Vagina (tissue), 2 donors: ENCODE measurements at regions not wholly inside any gene's neighbourhood (a gene's known extent, or its start where the extent isn't known, plus 50 kb on each side); places are given as distances from the start of the nearest gene placed in this dataset.

ENCODE experiments used
- DNase-seq, 2 donors: peaks; one replicate each; pipeline ENCODE4 v3.0.0-alpha.2; 2017; ENCODE audit errors: extremely low spot score in 2 of 2
- H3K27ac ChIP-seq: fragments of 200-600 bp; sonication (generic); one replicate; pipeline ENCODE4 v1.5.1; 2019
- H3K27me3 ChIP-seq: fragments of 200-600 bp; sonication (generic); one replicate; pipeline ENCODE4 v1.5.1; 2019
- H3K36me3 ChIP-seq, 2 donors: fragments of 200-600 bp; sonication (generic); one replicate each; pipeline ENCODE4 v1.5.1; 2017 to 2019
- H3K4me1 ChIP-seq: fragments of 200-600 bp; sonication (generic); one replicate; pipeline ENCODE4 v1.5.1; 2019
- H3K4me3 ChIP-seq, 2 donors: fragments of 200-600 bp; sonication (generic); 1 replicate in 1 of 2; 2 replicates in 1 of 2; pipeline ENCODE4 v1.5.1; 2016 to 2019
- H3K9me3 ChIP-seq: fragments of 200-600 bp; sonication (generic); one replicate; pipeline ENCODE4 v1.5.1; 2019
- CTCF ChIP-seq, 3 experiments: fragments of 450-650 bp in 2 of 3; fragments of 200-600 bp in 1 of 3; sonication (generic) in 1 of 3; IDR thresholded peaks; one replicate each; pipeline ENCODE4 v1.5.1; 2017 to 2019; ENCODE audit warnings: antibody characterized with exemption in 3 of 3, mild to moderate bottlenecking in 2 of 3, moderate library complexity in 2 of 3
- POLR2A ChIP-seq, 2 donors: fragments of 450-650 bp; IDR thresholded peaks; one replicate each; pipeline ENCODE4 v1.6.1; 2017; ENCODE audit warnings: antibody characterized with exemption in 2 of 2, mild to moderate bottlenecking in 2 of 2, moderate library complexity in 2 of 2
- POLR2AphosphoS5 ChIP-seq, 2 donors: sonication (generic); formaldehyde crosslinking; IDR thresholded peaks; one replicate each; pipeline ENCODE4 v1.9.0; 2017; ENCODE audit warnings: antibody characterized with exemption in 2 of 2, mild to moderate bottlenecking in 2 of 2, low read depth in 1 of 2; ENCODE audit not compliant: insufficient read depth in 1 of 2
- intact Hi-C: fragments of 100-400 bp; cut with DNase I; formaldehyde crosslinking; loops from one replicate; pipeline ENCODE4 v1.15.1; 2023

- Histone ChIP-seq H3K27me3 (no peaks in the 10 kb centered on the region), H3K9me3 (no peaks in the 10 kb centered on the region), H3K27ac (no peak overlapping the region), H3K4me1 (no peaks in the 10 kb centered on the region), H3K36me3 (no peaks in the 10 kb centered on the region), H3K4me3 (no peak overlapping the region)
- peak; percentile 69 to 92 for DNase-seq
- intact Hi-C loops: no loop called here
- no peak for TF ChIP-seq POLR2A (IDR thresholded peaks at IDR 0.05)
- TF ChIP-seq CTCF (IDR thresholded peaks at IDR 0.05): no peak
- no peak for TF ChIP-seq POLR2AphosphoS5 (IDR thresholded peaks at IDR 0.05; ENCODE audit: insufficient read depth in 1 of 2, low read depth in 1 of 2)
These were observed 52.0 kb upstream of the KCNIP1 start for GRCh38 chr5:170451747-170452365.

DNA sequence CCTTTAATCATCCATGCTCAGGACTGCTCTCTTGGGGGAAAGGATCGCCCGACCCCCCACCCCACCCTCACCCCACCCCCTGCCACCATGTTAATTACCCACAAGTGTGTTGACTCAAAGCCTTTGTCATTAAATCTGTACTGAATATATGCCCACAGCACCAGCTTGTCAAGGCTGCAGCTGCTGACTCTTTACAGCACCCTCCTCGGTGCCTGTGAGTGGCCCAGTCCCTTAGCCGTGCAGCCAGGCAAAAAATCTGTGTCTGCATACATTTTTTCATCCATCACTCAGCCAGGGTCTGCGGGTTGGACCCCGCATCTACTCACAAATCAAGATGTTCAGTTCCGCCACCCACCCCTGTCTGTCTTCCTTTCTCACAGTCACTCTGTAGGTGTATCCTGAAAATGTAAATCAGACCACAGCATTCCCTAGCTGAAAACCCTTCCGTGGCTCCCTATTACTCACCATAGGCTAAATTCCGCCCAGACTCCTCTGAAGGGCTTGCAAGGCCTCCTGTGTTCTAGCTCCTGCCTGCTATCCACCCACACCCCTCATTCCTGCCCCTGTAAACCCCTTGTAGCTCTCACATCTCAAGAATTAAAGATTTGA lies 53.7 kb upstream of the KCNIP1 start:
- no peak for TF ChIP-seq POLR2A (IDR thresholded peaks at IDR 0.05)
- TF ChIP-seq POLR2AphosphoS5 (IDR thresholded peaks at IDR 0.05; ENCODE audit: insufficient read depth in 1 of 2, low read depth in 1 of 2): no peak
- H3K36me3 ChIP-seq: no peaks in the 10 kb centered on the region
- no peak overlapping the region for H3K4me3 ChIP-seq
- no peaks in the 10 kb centered on the region for H3K27me3 ChIP-seq
- intact Hi-C loops: no loop called here
- no peaks in the 10 kb centered on the region for H3K9me3 ChIP-seq
- peak; percentile 58 to 64 for DNase-seq
- no peak overlapping the region for H3K27ac ChIP-seq
- no peaks in the 10 kb centered on the region for H3K4me1 ChIP-seq

DNA sequence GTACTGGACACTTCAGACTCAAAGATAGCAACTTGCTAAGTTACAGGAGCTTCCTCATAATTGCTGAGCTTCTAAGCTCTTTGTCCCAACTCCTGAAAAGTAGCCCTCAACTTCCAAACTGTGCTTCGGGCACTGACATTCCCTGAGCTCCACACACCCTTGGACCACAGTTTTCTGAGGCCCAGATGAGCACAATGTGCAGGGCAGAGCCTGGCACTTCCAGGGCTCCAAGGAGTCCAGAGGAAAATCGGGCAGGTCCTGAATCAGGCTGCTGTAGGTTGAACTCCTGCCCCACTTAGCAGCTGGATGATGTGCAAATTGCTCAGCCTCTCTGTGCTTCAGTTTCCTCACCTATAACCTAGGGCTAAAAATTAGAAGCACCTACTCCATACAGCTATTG lies 54.6 kb upstream of the KCNIP1 start:
- Histone ChIP-seq H3K27me3 (no peaks in the 10 kb centered on the region), H3K36me3 (no peaks in the 10 kb centered on the region), H3K9me3 (no peaks in the 10 kb centered on the region), H3K4me1 (no peaks in the 10 kb centered on the region), H3K27ac (no peak overlapping the region), H3K4me3 (no peak overlapping the region)
- DNase-seq: peak; percentile 54 to 77
- TF ChIP-seq CTCF (IDR thresholded peaks at IDR 0.05): no peak
- TF ChIP-seq POLR2A (IDR thresholded peaks at IDR 0.05): no peak
- no peak for TF ChIP-seq POLR2AphosphoS5 (IDR thresholded peaks at IDR 0.05; ENCODE audit: insufficient read depth in 1 of 2, low read depth in 1 of 2)
- intact Hi-C loops: no loop called here

DNA sequence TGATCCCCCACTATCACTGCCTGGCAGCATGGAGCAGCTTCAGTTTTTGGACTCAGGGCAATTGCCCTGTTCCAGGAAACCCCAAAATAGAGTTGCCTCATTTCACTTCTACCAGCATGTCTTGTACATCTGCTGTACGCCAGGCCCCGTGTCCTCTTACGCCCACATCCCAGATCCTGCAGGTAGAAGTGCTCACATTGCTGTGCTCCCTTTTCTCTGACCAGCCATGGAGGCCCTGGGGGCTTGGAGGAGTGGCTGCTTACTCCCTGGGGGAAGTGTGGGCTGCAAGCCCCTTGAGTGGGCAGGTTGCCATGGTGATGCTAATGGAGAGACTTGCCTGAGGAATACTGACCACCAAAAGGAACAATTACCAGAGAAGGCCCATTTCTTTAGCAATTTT lies 55.6 kb upstream of the KCNIP1 start:
- Histone ChIP-seq H3K4me1 (no peaks in the 10 kb centered on the region), H3K4me3 (no peak overlapping the region), H3K27ac (no peak overlapping the region), H3K9me3 (no peaks in the 10 kb centered on the region), H3K36me3 (no peaks in the 10 kb centered on the region), H3K27me3 (no peaks in the 10 kb centered on the region)
- no peak for TF ChIP-seq POLR2A (IDR thresholded peaks at IDR 0.05)
- TF ChIP-seq CTCF (IDR thresholded peaks at IDR 0.05): no peak
- TF ChIP-seq POLR2AphosphoS5 (IDR thresholded peaks at IDR 0.05; ENCODE audit: insufficient read depth in 1 of 2, low read depth in 1 of 2): no peak
- peak; percentile 37 to 65 for DNase-seq
- intact Hi-C loops: no loop called here

DNA sequence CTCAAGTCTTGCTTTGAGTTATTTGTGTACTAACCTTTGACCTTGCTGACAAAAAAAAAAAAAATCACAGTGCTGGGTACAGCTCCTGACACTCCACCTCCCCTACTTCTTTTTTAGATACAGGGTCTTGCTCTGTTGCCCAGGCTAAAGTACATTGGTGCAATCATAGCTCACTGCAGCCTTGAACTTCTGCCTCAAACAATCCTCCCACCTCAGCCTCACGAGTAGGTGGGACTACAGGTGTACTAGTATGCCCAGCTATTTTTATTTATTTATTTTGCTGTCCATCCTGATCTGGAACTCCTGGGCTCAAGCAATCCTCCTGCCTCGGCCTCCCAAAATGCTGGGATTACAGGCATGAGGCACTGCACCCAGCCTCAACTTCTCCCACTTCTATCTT lies 57.2 kb upstream of the KCNMB1 start:
- Histone ChIP-seq H3K27me3 (no peaks in the 10 kb centered on the region), H3K9me3 (no peaks in the 10 kb centered on the region), H3K4me3 (no peak overlapping the region), H3K36me3 (no peaks in the 10 kb centered on the region), H3K4me1 (no peaks in the 10 kb centered on the region), H3K27ac (no peak overlapping the region)
- intact Hi-C loops: no loop called here
- TF ChIP-seq CTCF (IDR thresholded peaks at IDR 0.05): no peak
- no peak for TF ChIP-seq POLR2A (IDR thresholded peaks at IDR 0.05)
- TF ChIP-seq POLR2AphosphoS5 (IDR thresholded peaks at IDR 0.05; ENCODE audit: insufficient read depth in 1 of 2, low read depth in 1 of 2): no peak
- peak; percentile 31 to 58 for DNase-seq
